K562 (cell line): ENCODE measurements at regions not wholly inside any gene's neighbourhood (a gene's known extent, or its start where the extent isn't known, plus 50 kb on each side); places are given as distances from the start of the nearest gene placed in this dataset.

Source experiments
- ATAC-seq: fragments of 200-7000 bp; cut with Tn5 transposase; 3 replicates; pipeline ENCODE4 v1.9.1; 2020; ENCODE audit warnings: moderate library complexity
- BruUV-seq: library from RNA; stranded (reverse); fragments of 400-500 nt; replicated peaks from 2 replicates; lab custom pipeline; 2021; lab: Mats Ljungman, UMichigan
- CTCF ChIA-PET: fragments of 300-600 bp; formaldehyde crosslinking; extraction: SDS; loops from one replicate; lab custom pipeline; 2021; ENCODE audit warnings: low intra/inter-chr PET ratio; lab: Yijun Ruan, JAX
- POLR2A ChIA-PET: fragments of 300-600, 350-650 bp; sonication (Branson Sonifier 250); formaldehyde crosslinking; extraction: SDS; loops from one replicate; lab custom pipeline; 2021; ENCODE audit warnings: antibody characterized with exemption, inconsistent platforms; lab: Yijun Ruan, JAX
- DNase-seq, 4 experiments: peaks; one replicate each; pipeline versions ENCODE4 v3.0.0 to v3.0.0-alpha.2; 2011 to 2018; ENCODE audit warnings: low spot score in 3 of 4, mixed read lengths in 3 of 4; ENCODE audit errors: extremely low read depth in 1 of 4
- FAIRE-seq: peaks from 2 replicates; lab custom pipeline; 2011; peaks lifted over from hg19 to GRCh38; lab: Jason Lieb, UNC
- H2AFZ ChIP-seq: 2 replicates; pipeline ENCODE4 v1.6.0; 2011; ENCODE audit warnings: low read depth, low read length, control low read depth, inconsistent platforms
- H3K27ac ChIP-seq: fragments of 200-600 bp; 3 replicates; pipeline ENCODE4 v1.8.0; 2011; ENCODE audit warnings: low read depth, mild to moderate bottlenecking, control low read depth, inconsistent platforms, low read length, moderate library complexity, mixed read lengths; ENCODE audit errors: extremely low read depth
- H3K27me3 ChIP-seq, 2 experiments: fragments of 300-600 bp in 1 of 2; 2 replicates in 1 of 2; 3 replicates in 1 of 2; pipeline versions ENCODE4 v1.6.0 to v1.8.0; 2011; ENCODE audit warnings: inconsistent platforms in 2 of 2, low read length in 2 of 2, mild to moderate bottlenecking in 1 of 2, mixed read lengths in 1 of 2, moderate library complexity in 1 of 2; ENCODE audit not compliant: control insufficient read depth in 2 of 2, insufficient read depth in 2 of 2
- H3K36me3 ChIP-seq: fragments of 300-600 bp; 3 replicates; pipeline ENCODE4 v1.8.0; 2011; ENCODE audit warnings: mild to moderate bottlenecking, low read length, inconsistent platforms; ENCODE audit not compliant: control insufficient read depth, insufficient read depth
- H3K4me1 ChIP-seq, 2 experiments: fragments of 200-600 bp in 1 of 2; replicated peaks in 1 of 2; 2 replicates in 1 of 2; 3 replicates in 1 of 2; pipeline versions ENCODE4 v1.5.1 to v1.8.0; 2011; ENCODE audit warnings: inconsistent platforms in 2 of 2, low read length in 2 of 2, mild to moderate bottlenecking in 1 of 2, mixed read lengths in 1 of 2, moderate library complexity in 1 of 2; ENCODE audit not compliant: control insufficient read depth in 2 of 2, insufficient read depth in 2 of 2
- H3K4me2 ChIP-seq: 2 replicates; pipeline ENCODE4 v1.6.1; 2011; ENCODE audit warnings: low read length, control low read depth, inconsistent platforms, mixed read lengths; ENCODE audit not compliant: insufficient read depth
- H3K4me3 ChIP-seq: fragments of 200-600 bp; sonication (generic), shearing (Covaris generic); 2 replicates; pipeline ENCODE4 v1.5.1; 2016; ENCODE audit warnings: control low read depth, inconsistent platforms
- H3K79me2 ChIP-seq: fragments of 200-600 bp; 3 replicates; pipeline ENCODE4 v1.8.0; 2011; ENCODE audit warnings: low read length, inconsistent platforms; ENCODE audit not compliant: control insufficient read depth, insufficient read depth
- H3K9ac ChIP-seq, 2 experiments: 2 replicates each; pipeline versions ENCODE4 v1.6.0 to v1.6.1; 2011; ENCODE audit warnings: low read depth in 2 of 2, low read length in 2 of 2, control low read depth in 1 of 2, inconsistent platforms in 1 of 2, mild to moderate bottlenecking in 1 of 2, mixed read lengths in 1 of 2; ENCODE audit not compliant: insufficient read depth in 1 of 2
- H3K9me1 ChIP-seq: one replicate; pipeline ENCODE4 v1.6.0; 2011; ENCODE audit warnings: inconsistent platforms, mild to moderate bottlenecking, low read length, moderate library complexity; ENCODE audit not compliant: control insufficient read depth, insufficient read depth
- H3K9me3 ChIP-seq: replicated peaks from 2 replicates; pipeline ENCODE4 v1.5.1; 2011; ENCODE audit warnings: low read depth, low read length, inconsistent platforms; ENCODE audit not compliant: control insufficient read depth, insufficient read depth
- H4K20me1 ChIP-seq: replicated peaks from 2 replicates; pipeline ENCODE4 v1.6.1; 2011; ENCODE audit warnings: low read length, inconsistent platforms, mixed read lengths; ENCODE audit not compliant: control insufficient read depth, insufficient read depth
- BRD9 ChIP-seq: fragments of 450-650 bp; IDR thresholded peaks from 2 replicates; pipeline ENCODE4 v1.6.1; 2018; ENCODE audit warnings: low read depth; ENCODE audit not compliant: partially characterized antibody
- KAT2B ChIP-seq: IDR thresholded peaks from one replicate; pipeline ENCODE4 v1.6.1; 2012; ENCODE audit warnings: low read depth, mild to moderate bottlenecking, control low read depth, inconsistent platforms, low read length, moderate library complexity
- L3MBTL2 ChIP-seq: fragments of 450-650 bp; IDR thresholded peaks from 2 replicates; pipeline ENCODE4 v1.6.1; 2016; ENCODE audit warnings: mild to moderate bottlenecking, moderate library complexity
- POU5F1 ChIP-seq: fragments of 150-350 bp; IDR thresholded peaks from 2 replicates; pipeline ENCODE4 v1.6.1; 2014; ENCODE audit warnings: borderline replicate concordance, low read length, low read depth, mild to moderate bottlenecking; ENCODE audit not compliant: partially characterized antibody
- RBM34 ChIP-seq: fragments of 200-400 bp; formaldehyde crosslinking; IDR thresholded peaks from 2 replicates; pipeline ENCODE4 v1.6.1; 2018; ENCODE audit warnings: low read length, borderline replicate concordance; ENCODE audit not compliant: insufficient read depth
- SRF ChIP-seq, 2 experiments: fragments of 250-450, 450-650 bp in 1 of 2; sonication (Bioruptor Pico) in 1 of 2; sonication (generic) in 1 of 2; formaldehyde crosslinking; IDR thresholded peaks; 2 replicates each; pipeline versions ENCODE4 v1.5.0 to v1.5.1; 2020 to 2022; ENCODE audit warnings: mild to moderate bottlenecking in 1 of 2, missing genetic modification reagents in 1 of 2
- ZNF143 ChIP-seq: sonication (generic); formaldehyde crosslinking; IDR thresholded peaks from 2 replicates; pipeline ENCODE4 v1.9.0; 2022; ENCODE audit warnings: mild to moderate bottlenecking, missing genetic modification reagents
- ZNF764 ChIP-seq: fragments of 250-450 bp; sonication (Bioruptor Pico); IDR thresholded peaks from 2 replicates; pipeline ENCODE4 v1.4.0; 2020; ENCODE audit warnings: low read depth, mild to moderate bottlenecking, moderate library complexity
- WGBS: fragments of 100-300 bp; shearing (Covaris generic); methylation state at CpG from one replicate; pipeline ENCODE4 v1.1.6; 2016; ENCODE audit warnings: low coverage, mixed read lengths; ENCODE audit not compliant: insufficient coverage; ENCODE audit errors: missing lambda C conversion rate; 5-methylcytosine and 5-hydroxymethylcytosine counted together
- in situ Hi-C: fragments of 300-500 bp; cut with MboI; formaldehyde crosslinking; loops from 4 replicates; pipeline ENCODE4 v1.15.0; 2018; ENCODE audit warnings: inconsistent platforms, mixed read lengths
- intact Hi-C: fragments of 100-400 bp; cut with micrococcal nuclease; formaldehyde crosslinking; loops from 2 replicates; pipeline ENCODE4 v1.14.2; 2022
- TF ChIP-seq, protein P1 (sequence below): fragments of 450-650 bp; IDR thresholded peaks from 2 replicates; pipeline ENCODE4 v1.6.1; 2016; ENCODE audit warnings: mild to moderate bottlenecking, moderate library complexity
- TF ChIP-seq, protein P2 (sequence below): fragments of 250-450 bp; sonication (Bioruptor Pico); IDR thresholded peaks from 2 replicates; pipeline ENCODE4 v1.4.0; 2020

DNA sequence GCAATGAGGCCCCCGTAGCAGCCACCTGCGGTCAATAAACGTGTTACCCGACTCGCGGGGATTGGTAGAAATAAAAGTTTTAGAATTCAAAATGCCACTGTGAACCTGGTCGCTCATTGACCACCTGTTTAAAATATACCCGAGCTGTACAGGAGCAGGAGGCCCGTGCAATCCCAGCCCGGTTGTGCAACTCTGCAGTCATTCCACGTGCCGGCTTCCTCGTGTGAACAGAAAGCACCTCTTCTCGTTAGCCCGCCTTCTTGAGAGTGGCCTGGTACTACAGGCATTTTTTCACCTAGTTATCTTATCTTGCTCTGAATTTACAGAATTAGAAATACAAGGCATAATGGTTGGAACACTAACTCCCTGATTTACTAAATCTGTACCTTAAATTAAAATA, 660.7 kb downstream of the GALR1 start:
- H3K9me1 ChIP-seq = no peaks in the 10 kb centered on the region
- TF ChIP-seq SRF (CRISPR knock-in tag; IDR thresholded peaks at IDR 0.05) = no peak
- TF ChIP-seq ZNF764 (CRISPR knock-in tag) = no peak
- TF ChIP-seq POU5F1 = no peak
- no peak for TF ChIP-seq BRD9
- no peak for TF ChIP-seq ZNF143 (CRISPR knock-in tag)
- TF ChIP-seq KAT2B = no peak
- TF ChIP-seq, protein P1, sequence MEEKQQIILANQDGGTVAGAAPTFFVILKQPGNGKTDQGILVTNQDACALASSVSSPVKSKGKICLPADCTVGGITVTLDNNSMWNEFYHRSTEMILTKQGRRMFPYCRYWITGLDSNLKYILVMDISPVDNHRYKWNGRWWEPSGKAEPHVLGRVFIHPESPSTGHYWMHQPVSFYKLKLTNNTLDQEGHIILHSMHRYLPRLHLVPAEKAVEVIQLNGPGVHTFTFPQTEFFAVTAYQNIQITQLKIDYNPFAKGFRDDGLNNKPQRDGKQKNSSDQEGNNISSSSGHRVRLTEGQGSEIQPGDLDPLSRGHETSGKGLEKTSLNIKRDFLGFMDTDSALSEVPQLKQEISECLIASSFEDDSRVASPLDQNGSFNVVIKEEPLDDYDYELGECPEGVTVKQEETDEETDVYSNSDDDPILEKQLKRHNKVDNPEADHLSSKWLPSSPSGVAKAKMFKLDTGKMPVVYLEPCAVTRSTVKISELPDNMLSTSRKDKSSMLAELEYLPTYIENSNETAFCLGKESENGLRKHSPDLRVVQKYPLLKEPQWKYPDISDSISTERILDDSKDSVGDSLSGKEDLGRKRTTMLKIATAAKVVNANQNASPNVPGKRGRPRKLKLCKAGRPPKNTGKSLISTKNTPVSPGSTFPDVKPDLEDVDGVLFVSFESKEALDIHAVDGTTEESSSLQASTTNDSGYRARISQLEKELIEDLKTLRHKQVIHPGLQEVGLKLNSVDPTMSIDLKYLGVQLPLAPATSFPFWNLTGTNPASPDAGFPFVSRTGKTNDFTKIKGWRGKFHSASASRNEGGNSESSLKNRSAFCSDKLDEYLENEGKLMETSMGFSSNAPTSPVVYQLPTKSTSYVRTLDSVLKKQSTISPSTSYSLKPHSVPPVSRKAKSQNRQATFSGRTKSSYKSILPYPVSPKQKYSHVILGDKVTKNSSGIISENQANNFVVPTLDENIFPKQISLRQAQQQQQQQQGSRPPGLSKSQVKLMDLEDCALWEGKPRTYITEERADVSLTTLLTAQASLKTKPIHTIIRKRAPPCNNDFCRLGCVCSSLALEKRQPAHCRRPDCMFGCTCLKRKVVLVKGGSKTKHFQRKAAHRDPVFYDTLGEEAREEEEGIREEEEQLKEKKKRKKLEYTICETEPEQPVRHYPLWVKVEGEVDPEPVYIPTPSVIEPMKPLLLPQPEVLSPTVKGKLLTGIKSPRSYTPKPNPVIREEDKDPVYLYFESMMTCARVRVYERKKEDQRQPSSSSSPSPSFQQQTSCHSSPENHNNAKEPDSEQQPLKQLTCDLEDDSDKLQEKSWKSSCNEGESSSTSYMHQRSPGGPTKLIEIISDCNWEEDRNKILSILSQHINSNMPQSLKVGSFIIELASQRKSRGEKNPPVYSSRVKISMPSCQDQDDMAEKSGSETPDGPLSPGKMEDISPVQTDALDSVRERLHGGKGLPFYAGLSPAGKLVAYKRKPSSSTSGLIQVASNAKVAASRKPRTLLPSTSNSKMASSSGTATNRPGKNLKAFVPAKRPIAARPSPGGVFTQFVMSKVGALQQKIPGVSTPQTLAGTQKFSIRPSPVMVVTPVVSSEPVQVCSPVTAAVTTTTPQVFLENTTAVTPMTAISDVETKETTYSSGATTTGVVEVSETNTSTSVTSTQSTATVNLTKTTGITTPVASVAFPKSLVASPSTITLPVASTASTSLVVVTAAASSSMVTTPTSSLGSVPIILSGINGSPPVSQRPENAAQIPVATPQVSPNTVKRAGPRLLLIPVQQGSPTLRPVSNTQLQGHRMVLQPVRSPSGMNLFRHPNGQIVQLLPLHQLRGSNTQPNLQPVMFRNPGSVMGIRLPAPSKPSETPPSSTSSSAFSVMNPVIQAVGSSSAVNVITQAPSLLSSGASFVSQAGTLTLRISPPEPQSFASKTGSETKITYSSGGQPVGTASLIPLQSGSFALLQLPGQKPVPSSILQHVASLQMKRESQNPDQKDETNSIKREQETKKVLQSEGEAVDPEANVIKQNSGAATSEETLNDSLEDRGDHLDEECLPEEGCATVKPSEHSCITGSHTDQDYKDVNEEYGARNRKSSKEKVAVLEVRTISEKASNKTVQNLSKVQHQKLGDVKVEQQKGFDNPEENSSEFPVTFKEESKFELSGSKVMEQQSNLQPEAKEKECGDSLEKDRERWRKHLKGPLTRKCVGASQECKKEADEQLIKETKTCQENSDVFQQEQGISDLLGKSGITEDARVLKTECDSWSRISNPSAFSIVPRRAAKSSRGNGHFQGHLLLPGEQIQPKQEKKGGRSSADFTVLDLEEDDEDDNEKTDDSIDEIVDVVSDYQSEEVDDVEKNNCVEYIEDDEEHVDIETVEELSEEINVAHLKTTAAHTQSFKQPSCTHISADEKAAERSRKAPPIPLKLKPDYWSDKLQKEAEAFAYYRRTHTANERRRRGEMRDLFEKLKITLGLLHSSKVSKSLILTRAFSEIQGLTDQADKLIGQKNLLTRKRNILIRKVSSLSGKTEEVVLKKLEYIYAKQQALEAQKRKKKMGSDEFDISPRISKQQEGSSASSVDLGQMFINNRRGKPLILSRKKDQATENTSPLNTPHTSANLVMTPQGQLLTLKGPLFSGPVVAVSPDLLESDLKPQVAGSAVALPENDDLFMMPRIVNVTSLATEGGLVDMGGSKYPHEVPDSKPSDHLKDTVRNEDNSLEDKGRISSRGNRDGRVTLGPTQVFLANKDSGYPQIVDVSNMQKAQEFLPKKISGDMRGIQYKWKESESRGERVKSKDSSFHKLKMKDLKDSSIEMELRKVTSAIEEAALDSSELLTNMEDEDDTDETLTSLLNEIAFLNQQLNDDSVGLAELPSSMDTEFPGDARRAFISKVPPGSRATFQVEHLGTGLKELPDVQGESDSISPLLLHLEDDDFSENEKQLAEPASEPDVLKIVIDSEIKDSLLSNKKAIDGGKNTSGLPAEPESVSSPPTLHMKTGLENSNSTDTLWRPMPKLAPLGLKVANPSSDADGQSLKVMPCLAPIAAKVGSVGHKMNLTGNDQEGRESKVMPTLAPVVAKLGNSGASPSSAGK = peak; percentile 63
- peak; percentile 60 for TF ChIP-seq L3MBTL2
- no peak for TF ChIP-seq RBM34
- TF ChIP-seq, protein P2, sequence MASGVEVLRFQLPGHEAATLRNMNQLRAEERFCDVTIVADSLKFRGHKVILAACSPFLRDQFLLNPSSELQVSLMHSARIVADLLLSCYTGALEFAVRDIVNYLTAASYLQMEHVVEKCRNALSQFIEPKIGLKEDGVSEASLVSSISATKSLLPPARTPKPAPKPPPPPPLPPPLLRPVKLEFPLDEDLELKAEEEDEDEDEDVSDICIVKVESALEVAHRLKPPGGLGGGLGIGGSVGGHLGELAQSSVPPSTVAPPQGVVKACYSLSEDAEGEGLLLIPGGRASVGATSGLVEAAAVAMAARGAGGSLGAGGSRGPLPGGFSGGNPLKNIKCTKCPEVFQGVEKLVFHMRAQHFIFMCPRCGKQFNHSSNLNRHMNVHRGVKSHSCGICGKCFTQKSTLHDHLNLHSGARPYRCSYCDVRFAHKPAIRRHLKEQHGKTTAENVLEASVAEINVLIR (CRISPR knock-in tag) = no peak

More for the DNA sequence above, 660.7 kb downstream of the GALR1 start:
- no TSS peak for BruUV-seq
- 6% methylated on average over 15 of the region's 15 CpGs for WGBS
- intact Hi-C loops = no loop called here
- in situ Hi-C loops = no loop called here
- Histone ChIP-seq H3K79me2 (no peaks in the 10 kb centered on the region), H3K4me2 (no peak overlapping the region), H4K20me1 (no peaks in the 10 kb centered on the region), H3K27me3 (peaks cover 0 to 13% of the 10 kb centered on the region in 2 experiments; a peak in 4 of 5 replicates), H3K27ac (no peak overlapping the region), H3K9ac (no peak overlapping the region), H2AFZ (no peak overlapping the region), H3K9me3 (0 out of 2 replicates have a peak, but pooled peaks cover 1% of the 10 kb centered on the region), H3K36me3 (peaks cover 8% of the 10 kb centered on the region; the same call in 1 of the 3 replicates), H3K4me1 (no peaks in the 10 kb centered on the region), H3K4me3 (no peak overlapping the region)
- ATAC-seq (no peak), DNase-seq (no peak), FAIRE-seq (no peak)
- ChIA-PET POLR2A (no interaction called here), CTCF (no interaction called here)
